SK-N-MC (cell line): ENCODE measurements at regions not wholly inside any gene's neighbourhood (a gene's known extent, or its start where the extent isn't known, plus 50 kb on each side); places are given as distances from the start of the nearest gene placed in this dataset.

Experiments
- EZH2 ChIP-seq: fragments of 200-600 bp; sonication (generic); IDR thresholded peaks from one replicate; pipeline ENCODE4 v1.6.1; 2017; ENCODE audit warnings: antibody characterized with exemption
- FOXP2 ChIP-seq: optimal IDR thresholded peaks from 2 replicates; pipeline ENCODE3; 2011; ENCODE audit warnings: mild to moderate bottlenecking, moderate library complexity; ENCODE audit not compliant: insufficient read depth; ENCODE audit errors: extremely low read length, control extremely low read depth
- POLR2AphosphoS5 ChIP-seq: IDR thresholded peaks from 2 replicates; pipeline ENCODE4 v1.6.1; 2012; ENCODE audit warnings: mild to moderate bottlenecking, low read depth, low read length, borderline replicate concordance

DNA sequence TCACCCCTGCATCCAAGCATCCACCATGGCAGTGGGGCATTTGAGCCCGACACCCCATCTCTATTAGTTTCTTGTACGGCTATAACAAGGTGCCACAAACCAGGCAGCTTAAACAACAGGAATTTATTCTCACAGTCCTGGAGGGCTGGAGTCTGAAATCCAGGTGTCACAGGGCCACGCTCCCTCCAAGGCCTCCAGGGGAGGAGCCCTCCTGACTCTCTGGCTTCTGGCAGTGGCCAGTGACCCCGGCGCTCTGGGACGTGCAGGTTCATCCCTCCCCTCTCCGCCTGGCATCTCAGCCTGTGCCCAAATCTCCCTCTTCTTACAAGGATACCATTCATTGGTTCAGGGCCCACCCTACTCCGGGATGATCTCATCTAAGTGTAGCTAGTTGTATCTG lies 394.5 kb upstream of the IRX1 start:
- TF ChIP-seq EZH2, result no peak
- no peak for TF ChIP-seq POLR2AphosphoS5
- TF ChIP-seq FOXP2, result no peak
